Subcutaneous abdominal adipose tissue (tissue), 5 donors: ENCODE measurements at regions not wholly inside any gene's neighbourhood (a gene's known extent, or its start where the extent isn't known, plus 50 kb on each side); places are given as distances from the start of the nearest gene placed in this dataset.
A peak's percentile ranks its signal among the peaks of the same experiment; 100 is the strongest.
"Not testable (repeated sequence)": the region's sequence is repeated elsewhere in the genome, so short reads cannot be mapped to it uniquely, and the experiment has no call there.

ENCODE experiments used
- H3K27ac ChIP-seq: one replicate; pipeline ENCODE4 v1.7.0; 2013; ENCODE audit warnings: low read depth, mild to moderate bottlenecking, inconsistent platforms, low read length, moderate library complexity
- H3K27me3 ChIP-seq, 5 donors: one replicate each; pipeline ENCODE4 v1.7.0; 2013; ENCODE audit warnings: low read length in 5 of 5, inconsistent platforms in 1 of 5; ENCODE audit not compliant: control insufficient read depth in 5 of 5, insufficient read depth in 4 of 5
- H3K36me3 ChIP-seq, 5 donors: one replicate each; pipeline ENCODE4 v1.7.0; 2013; ENCODE audit warnings: low read length in 5 of 5; ENCODE audit not compliant: control insufficient read depth in 5 of 5, insufficient read depth in 5 of 5
- H3K4me1 ChIP-seq, 5 donors: one replicate each; pipeline ENCODE4 v1.7.0; 2013; ENCODE audit warnings: low read length in 5 of 5, mild to moderate bottlenecking in 3 of 5, moderate library complexity in 1 of 5; ENCODE audit not compliant: control insufficient read depth in 5 of 5, insufficient read depth in 5 of 5
- H3K4me3 ChIP-seq, 5 donors: one replicate each; pipeline ENCODE4 v1.7.0; 2013; ENCODE audit warnings: low read length in 5 of 5, low read depth in 1 of 5
- H3K9ac ChIP-seq, 5 donors: one replicate each; pipeline ENCODE4 v1.7.0; 2013; ENCODE audit warnings: low read length in 5 of 5, mild to moderate bottlenecking in 4 of 5, moderate library complexity in 3 of 5
- H3K9me3 ChIP-seq, 5 donors: one replicate each; pipeline ENCODE4 v1.7.0; 2013; ENCODE audit warnings: low read length in 5 of 5; ENCODE audit not compliant: control insufficient read depth in 5 of 5
- donor health status: healthy.
- donor health status: healthy.
- donor health status: healthy.
- donor health status: healthy.
- donor health status: healthy.

DNA sequence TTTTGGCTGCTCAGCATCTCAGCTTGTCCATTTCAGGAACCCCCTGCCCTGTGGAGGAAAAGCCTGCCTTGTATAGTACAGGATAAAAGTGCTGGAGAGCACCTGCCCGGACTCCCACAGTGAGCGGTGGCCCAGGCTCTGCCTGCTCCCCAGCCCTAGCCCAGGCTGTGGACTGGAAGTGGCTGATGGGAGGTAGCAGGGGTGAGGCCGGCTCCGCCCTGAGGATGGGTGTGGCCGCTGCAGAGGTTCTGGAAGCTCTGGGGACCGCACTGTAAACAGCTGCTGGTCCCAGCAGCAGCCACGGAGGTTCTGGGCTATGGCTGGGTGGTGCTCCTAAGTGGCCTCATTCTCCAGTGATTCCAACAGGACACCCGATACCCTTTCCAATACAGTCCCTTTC is 56.6 kb upstream of the HELT start:
- H3K9me3 ChIP-seq: no peaks in the 10 kb centered on the region
- no peak overlapping the region for H3K27ac ChIP-seq
- H3K4me3 ChIP-seq: no peak overlapping the region
- H3K36me3 ChIP-seq: no peaks in the 10 kb centered on the region
- peaks cover 0 to 22% (median 8%) of the 10 kb centered on the region in 5 donors for H3K4me1 ChIP-seq
- no peaks in the 10 kb centered on the region for H3K27me3 ChIP-seq
- H3K9ac ChIP-seq: peak overlapping the region in 1 of 5 donors; percentile 47

- H3K27ac ChIP-seq: no peak overlapping the region
- H3K9me3 ChIP-seq: no peaks in the 10 kb centered on the region
- no peaks in the 10 kb centered on the region for H3K27me3 ChIP-seq
- H3K36me3 ChIP-seq: no peaks in the 10 kb centered on the region
- no peak overlapping the region for H3K4me3 ChIP-seq
- H3K9ac ChIP-seq: no peak overlapping the region
- H3K4me1 ChIP-seq: peaks cover 0 to 22% (median 8%) of the 10 kb centered on the region in 5 donors
These were observed 56.1 kb upstream of the HELT start for GRCh38 chr4:184962125-184962638.

- peaks cover 0 to 28% (median 15%) of the 10 kb centered on the region in 5 donors for H3K4me1 ChIP-seq
- not testable (repeated sequence) for H3K4me3 ChIP-seq, H3K9me3 ChIP-seq, H3K27ac ChIP-seq, H3K36me3 ChIP-seq, H3K27me3 ChIP-seq, H3K9ac ChIP-seq
These were observed 52.9 kb upstream of the HELT start for GRCh38 chr4:184965230-184966050.

DNA sequence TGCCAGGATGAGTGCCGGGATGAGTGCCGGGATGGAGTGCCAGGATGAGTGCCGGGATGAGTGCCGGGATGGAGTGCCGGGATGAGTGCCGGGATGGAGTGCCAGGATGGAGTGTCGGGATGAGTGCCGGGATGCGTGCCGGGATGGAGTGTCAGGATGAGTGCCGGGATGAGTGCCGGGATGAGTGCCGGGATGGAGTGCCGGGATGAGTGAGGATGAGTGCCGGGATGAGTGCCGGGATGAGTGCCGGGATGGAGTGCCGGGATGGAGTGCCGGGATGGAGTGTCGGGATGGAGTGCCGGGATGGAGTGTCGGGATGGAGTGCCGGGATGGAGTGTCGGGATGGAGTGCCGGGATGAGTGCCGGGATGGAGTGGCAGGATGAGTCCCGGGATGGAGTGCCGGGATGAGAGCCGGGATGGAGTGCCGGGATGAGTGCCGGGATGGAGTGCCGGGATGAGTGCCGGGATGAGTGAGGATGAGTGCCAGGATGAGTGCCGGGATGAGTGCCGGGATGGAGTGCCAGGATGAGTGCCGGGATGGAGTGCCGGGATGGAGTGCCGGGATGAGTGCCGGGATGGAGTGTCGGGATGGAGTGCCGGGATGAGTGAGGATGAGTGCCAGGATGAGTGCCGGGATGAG is 52.1 kb upstream of the HELT start:
- H3K27ac ChIP-seq, H3K9ac ChIP-seq, H3K27me3 ChIP-seq, H3K9me3 ChIP-seq, H3K36me3 ChIP-seq, H3K4me3 ChIP-seq: not testable (repeated sequence)
- peaks cover 0 to 21% (median 10%) of the 10 kb centered on the region in 5 donors for H3K4me1 ChIP-seq

- H3K4me3 ChIP-seq, H3K9ac ChIP-seq, H3K36me3 ChIP-seq, H3K9me3 ChIP-seq, H3K27me3 ChIP-seq, H3K27ac ChIP-seq: not testable (repeated sequence)
- peaks cover 0 to 17% (median 10%) of the 10 kb centered on the region in 5 donors for H3K4me1 ChIP-seq
These were observed 50.6 kb upstream of the HELT start for GRCh38 chr4:184967699-184968098.

DNA sequence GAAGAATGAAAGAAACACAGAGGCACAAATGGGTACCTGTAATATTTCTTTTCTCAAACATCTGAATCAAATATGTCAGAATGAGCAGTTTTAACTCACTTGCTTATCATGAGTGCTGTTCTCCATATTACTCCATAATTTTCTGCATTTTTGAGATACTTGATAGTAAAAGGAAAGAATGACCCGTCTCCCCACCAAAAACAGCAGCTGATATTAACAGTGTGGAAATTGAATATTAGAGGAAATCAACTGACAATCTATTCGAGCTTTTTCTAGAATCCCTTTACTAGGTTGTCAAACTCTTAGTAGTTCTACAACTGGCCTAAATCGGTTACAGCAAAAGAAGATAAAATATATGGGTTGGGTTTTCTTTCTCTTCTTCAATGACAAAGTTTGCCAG is 49.9 kb upstream of the HELT start:
- Histone ChIP-seq H3K36me3 (no peaks in the 10 kb centered on the region), H3K27ac (no peak overlapping the region), H3K9me3 (peaks cover 0 to 2% (median 0%) of the 10 kb centered on the region in 5 donors), H3K27me3 (no peaks in the 10 kb centered on the region), H3K9ac (no peak overlapping the region), H3K4me3 (no peak overlapping the region), H3K4me1 (peaks cover 0 to 17% (median 10%) of the 10 kb centered on the region in 5 donors)
